ENCODE measurements at regions not wholly inside any gene's neighbourhood (a gene's known extent, or its start where the extent isn't known, plus 50 kb on each side); places are given as distances from the start of the nearest gene placed in this dataset.
"Not testable (repeated sequence)": the region's sequence is repeated elsewhere in the genome, so short reads cannot be mapped to it uniquely, and the experiment has no call there.

- Histone ChIP-seq H3K9me3 (no peaks in the 10 kb centered on the region), H3K27ac (no peak overlapping the region), H3K4me3 (no peak overlapping the region), H3K36me3 (no peaks in the 10 kb centered on the region), H3K9ac (ENCODE audit: low read depth in 2 of 2, low read length in 2 of 2) (no peak overlapping the region), H3K27me3 (peaks cover 7% of the 10 kb centered on the region), H3K4me1 (no peaks in the 10 kb centered on the region)
- DNase-seq, result peak; percentile 79
- intact Hi-C loops (cut with DNase I), result no loop called here
- peak; percentile 78 for TF ChIP-seq CTCF (IDR thresholded peaks at IDR 0.05)
Measured at GRCh38 chr14:99995700-99996356, 69.4 kb upstream of the EVL start.

- no peak for TF ChIP-seq CTCF (IDR thresholded peaks at IDR 0.05)
- Histone ChIP-seq H3K4me1 (no peaks in the 10 kb centered on the region), H3K9ac (ENCODE audit: low read depth in 2 of 2, low read length in 2 of 2) (no peak overlapping the region), H3K4me3 (no peak overlapping the region), H3K27ac (no peak overlapping the region), H3K9me3 (no peaks in the 10 kb centered on the region), H3K36me3 (no peaks in the 10 kb centered on the region), H3K27me3 (peaks cover 7% of the 10 kb centered on the region)
- intact Hi-C loops (cut with DNase I), result no loop called here
- no peak for DNase-seq
Measured at GRCh38 chr14:99996951-99997571, 68.2 kb upstream of the EVL start.

- H3K9ac ChIP-seq (ENCODE audit: low read depth in 2 of 2, low read length in 2 of 2); intact Hi-C loops (cut with DNase I); H3K27me3 ChIP-seq; H3K36me3 ChIP-seq; DNase-seq; H3K9me3 ChIP-seq; H3K4me1 ChIP-seq; H3K27ac ChIP-seq; H3K4me3 ChIP-seq: not testable (repeated sequence)
Measured at GRCh38 chr14:100000398-100000797, 64.8 kb upstream of the EVL start.

- no peak overlapping the region for H3K27ac ChIP-seq
- H3K36me3 ChIP-seq, result no peaks in the 10 kb centered on the region
- no peak overlapping the region for H3K4me3 ChIP-seq
- no peak for DNase-seq
- no peaks in the 10 kb centered on the region for H3K9me3 ChIP-seq
- H3K9ac ChIP-seq (ENCODE audit: low read depth in 2 of 2, low read length in 2 of 2), result no peak overlapping the region
- H3K4me1 ChIP-seq, result no peaks in the 10 kb centered on the region
- intact Hi-C loops (cut with DNase I), result no loop called here
- TF ChIP-seq CTCF (IDR thresholded peaks at IDR 0.05), result no peak
- no peaks in the 10 kb centered on the region for H3K27me3 ChIP-seq
Measured at GRCh38 chr14:100004392-100004791, 60.8 kb upstream of the EVL start.

- H3K27me3 ChIP-seq, result no peaks in the 10 kb centered on the region
- H3K9me3 ChIP-seq, result no peaks in the 10 kb centered on the region
- intact Hi-C loops (cut with DNase I), result no loop called here
- no peaks in the 10 kb centered on the region for H3K4me1 ChIP-seq
- H3K9ac ChIP-seq (ENCODE audit: low read depth in 2 of 2, low read length in 2 of 2), result no peak overlapping the region
- H3K4me3 ChIP-seq, result no peak overlapping the region
- no peaks in the 10 kb centered on the region for H3K36me3 ChIP-seq
- no peak for TF ChIP-seq CTCF (IDR thresholded peaks at IDR 0.05)
- no peak overlapping the region for H3K27ac ChIP-seq
- DNase-seq, result no peak
Measured at GRCh38 chr14:100007254-100007653, 58.0 kb upstream of the EVL start.

GRCh38 chr14:100009802-100010201 is 55.4 kb upstream of the EVL start:
- intact Hi-C loops (cut with DNase I); H3K36me3 ChIP-seq; H3K27me3 ChIP-seq; H3K9ac ChIP-seq (ENCODE audit: low read depth in 2 of 2, low read length in 2 of 2); DNase-seq; H3K4me3 ChIP-seq; H3K27ac ChIP-seq; H3K4me1 ChIP-seq; H3K9me3 ChIP-seq: not testable (repeated sequence)

Data from colonic mucosa (tissue), 4 donors.